Left lobe of liver (tissue), 2 donors: ENCODE measurements at regions not wholly inside any gene's neighbourhood (a gene's known extent, or its start where the extent isn't known, plus 50 kb on each side); places are given as distances from the start of the nearest gene placed in this dataset.

ENCODE experiments used
- ATAC-seq: fragments of 200-7000 bp; cut with Tn5 transposase; one replicate; pipeline ENCODE4 v1.9.1; 2020; ENCODE audit warnings: mild to moderate bottlenecking, moderate library complexity
- DNase-seq: peaks from one replicate; pipeline ENCODE4 v3.0.0-alpha.2; 2020; ENCODE audit warnings: low spot score
- donor health status: DM: no; HTN: no; CAD: no; lungs with moderate emphysema.
- donor health status: DM: no; HTN: yes; CAD: no.

GRCh38 chr13:103961784-103962183, 895.6 kb upstream of the SLC10A2 start:
- DNase-seq (no peak), ATAC-seq (no peak)

GRCh38 chr13:103961129-103961528, 894.9 kb upstream of the SLC10A2 start:
- ATAC-seq = no peak

GRCh38 chr13:103960001-103960400, 893.8 kb upstream of the SLC10A2 start:
- ATAC-seq = no peak
- no peak for DNase-seq

More at GRCh38 chr13:103961129-103961528, 894.9 kb upstream of the SLC10A2 start:
- DNase-seq = no peak

- no peak for DNase-seq
- no peak for ATAC-seq
Observed at GRCh38 chr13:103958691-103959090, 892.5 kb upstream of the SLC10A2 start.

GRCh38 chr13:103957939-103958338, 891.7 kb upstream of the SLC10A2 start:
- ATAC-seq (no peak), DNase-seq (no peak)

GRCh38 chr13:103953859-103954258, 887.6 kb upstream of the SLC10A2 start:
- DNase-seq = no peak
- ATAC-seq = no peak

GRCh38 chr13:103952183-103952582, 886.0 kb upstream of the SLC10A2 start:
- ATAC-seq (no peak), DNase-seq (no peak)

GRCh38 chr13:103948426-103948825, 882.2 kb upstream of the SLC10A2 start:
- DNase-seq = no peak
- no peak for ATAC-seq

- ATAC-seq = no peak
- no peak for DNase-seq
Observed at GRCh38 chr13:103945836-103946235, 879.6 kb upstream of the SLC10A2 start.

GRCh38 chr13:103941506-103942140, 875.4 kb upstream of the SLC10A2 start:
- DNase-seq (no peak), ATAC-seq (no peak)

GRCh38 chr13:103935117-103935516, 868.9 kb upstream of the SLC10A2 start:
- ATAC-seq (no peak), DNase-seq (no peak)

GRCh38 chr13:103931885-103932284, 865.7 kb upstream of the SLC10A2 start:
- no peak for ATAC-seq
- DNase-seq = no peak

GRCh38 chr13:103931331-103931845, 865.2 kb upstream of the SLC10A2 start:
- no peak for ATAC-seq
- DNase-seq = no peak

- DNase-seq (no peak), ATAC-seq (no peak)
Observed at GRCh38 chr13:103926118-103926517, 859.9 kb upstream of the SLC10A2 start.

GRCh38 chr13:103908911-103909310, 842.7 kb upstream of the SLC10A2 start:
- DNase-seq = no peak
- no peak for ATAC-seq

GRCh38 chr13:103908274-103908673, 842.1 kb upstream of the SLC10A2 start:
- DNase-seq = no peak
- ATAC-seq = no peak

- ATAC-seq = no peak
- no peak for DNase-seq
Observed at GRCh38 chr13:103903790-103904189, 837.6 kb upstream of the SLC10A2 start.

- DNase-seq (no peak), ATAC-seq (no peak)
Observed at GRCh38 chr13:103898481-103898880, 832.3 kb upstream of the SLC10A2 start.

GRCh38 chr13:103895835-103896531, 829.8 kb upstream of the SLC10A2 start:
- ATAC-seq (no peak), DNase-seq (no peak)

- no peak for DNase-seq
- no peak for ATAC-seq
Observed at GRCh38 chr13:103894626-103895025, 828.4 kb upstream of the SLC10A2 start.

- no peak for ATAC-seq
- no peak for DNase-seq
Observed at GRCh38 chr13:103884101-103884723, 818.0 kb upstream of the SLC10A2 start.

GRCh38 chr13:103883698-103884097, 817.5 kb upstream of the SLC10A2 start:
- DNase-seq = no peak
- ATAC-seq = no peak
